HEK293T (cell line): ENCODE measurements at regions not wholly inside any gene's neighbourhood (a gene's known extent, or its start where the extent isn't known, plus 50 kb on each side); places are given as distances from the start of the nearest gene placed in this dataset.

Experiments used
- CTCF ChIA-PET: fragments of 350-600 bp; formaldehyde crosslinking; extraction: SDS; loops from one replicate; lab custom pipeline; 2021; ENCODE audit warnings: antibody characterized with exemption, inconsistent platforms; lab: Yijun Ruan, JAX
- POLR2A ChIA-PET: fragments of 350-600 bp; formaldehyde crosslinking; extraction: SDS; loops from one replicate; lab custom pipeline; 2020; ENCODE audit warnings: antibody characterized with exemption, inconsistent platforms; lab: Yijun Ruan, JAX
- DNase-seq: peaks from one replicate; pipeline ENCODE4 v3.0.0; 2012; ENCODE audit warnings: mixed read lengths; ENCODE audit errors: extremely low spot score
- ARNT ChIP-seq: fragments of 450-650 bp; IDR thresholded peaks from 2 replicates; pipeline ENCODE4 v1.6.1; 2017; ENCODE audit warnings: mild to moderate bottlenecking
- BHLHE40 ChIP-seq: fragments of 450-650 bp; IDR thresholded peaks from 2 replicates; pipeline ENCODE4 v1.6.1; 2016; ENCODE audit warnings: mild to moderate bottlenecking, moderate library complexity, borderline replicate concordance
- CTBP1 ChIP-seq: fragments of 450-650 bp; IDR thresholded peaks from 2 replicates; pipeline ENCODE4 v1.6.1; 2016; ENCODE audit warnings: borderline replicate concordance
- ELF4 ChIP-seq: fragments of 450-650 bp; IDR thresholded peaks from 2 replicates; pipeline ENCODE4 v1.6.1; 2017; ENCODE audit warnings: antibody characterized with exemption
- FOXA1 ChIP-seq: fragments of 450-650 bp; IDR thresholded peaks from 2 replicates; pipeline ENCODE4 v1.6.1; 2016; ENCODE audit warnings: mild to moderate bottlenecking
- FOXK2 ChIP-seq: fragments of 450-650 bp; IDR thresholded peaks from 2 replicates; pipeline ENCODE4 v1.6.1; 2016; ENCODE audit warnings: mild to moderate bottlenecking
- FOXM1 ChIP-seq: fragments of 450-650 bp; IDR thresholded peaks from 2 replicates; pipeline ENCODE4 v1.6.1; 2017; ENCODE audit warnings: mild to moderate bottlenecking, borderline replicate concordance
- HDGF ChIP-seq: fragments of 450-650 bp; IDR thresholded peaks from 2 replicates; pipeline ENCODE4 v1.6.1; 2017; ENCODE audit warnings: antibody characterized with exemption, borderline replicate concordance
- L3MBTL2 ChIP-seq: fragments of 450-650 bp; conservative IDR thresholded peaks from 2 replicates; pipeline ENCODE4 v1.6.1; 2016; ENCODE audit warnings: mild to moderate bottlenecking
- LEF1 ChIP-seq: fragments of 450-650 bp; IDR thresholded peaks from 2 replicates; pipeline ENCODE4 v1.6.1; 2017; ENCODE audit warnings: mild to moderate bottlenecking, borderline replicate concordance
- NFRKB ChIP-seq: fragments of 450-650 bp; IDR thresholded peaks from 2 replicates; pipeline ENCODE4 v1.6.1; 2016; ENCODE audit warnings: mild to moderate bottlenecking, moderate library complexity
- SP1 ChIP-seq: fragments of 450-650 bp; IDR thresholded peaks from 2 replicates; pipeline ENCODE4 v1.6.1; 2017
- SUZ12 ChIP-seq: fragments of 450-650 bp; IDR thresholded peaks from 2 replicates; pipeline ENCODE4 v1.6.1; 2016; ENCODE audit warnings: mild to moderate bottlenecking
- TARDBP ChIP-seq: fragments of 450-650 bp; IDR thresholded peaks from 2 replicates; pipeline ENCODE4 v1.6.1; 2016
- ZNF384 ChIP-seq: fragments of 450-650 bp; IDR thresholded peaks from 2 replicates; pipeline ENCODE4 v1.6.1; 2016
- TF ChIP-seq, protein P1 (sequence below): fragments of 450-650 bp; IDR thresholded peaks from 2 replicates; pipeline ENCODE4 v1.6.1; 2016

DNA sequence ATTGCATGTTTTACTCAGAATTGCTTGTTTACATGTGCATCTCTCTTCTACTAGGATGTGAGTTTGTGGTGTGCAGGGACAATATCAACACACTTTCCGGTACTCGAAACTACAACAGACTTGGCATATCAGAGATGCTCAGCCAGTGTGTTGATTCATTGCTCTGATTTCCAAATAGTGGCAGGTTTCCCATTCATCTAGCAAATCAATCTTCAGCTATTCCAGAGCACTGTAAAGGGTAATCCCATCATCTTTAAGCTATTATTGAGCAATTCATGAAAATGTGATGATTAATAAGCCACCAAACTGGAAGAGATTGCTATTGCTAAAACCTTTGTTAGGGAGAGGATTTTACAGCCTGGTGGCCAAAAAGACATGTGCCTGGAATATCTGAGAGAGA, 574.2 kb upstream of the CPEB2 start:
- POLR2A ChIA-PET = no interaction called here
- TF ChIP-seq CTBP1 (no peak), NFRKB (no peak), FOXM1 (no peak), ZNF384 (no peak), LEF1 (no peak), SUZ12 (no peak), TARDBP (no peak), FOXK2 (no peak), HDGF (no peak), BHLHE40 (no peak), FOXA1 (no peak), SP1 (no peak), ARNT (no peak)
- TF ChIP-seq, protein P1, sequence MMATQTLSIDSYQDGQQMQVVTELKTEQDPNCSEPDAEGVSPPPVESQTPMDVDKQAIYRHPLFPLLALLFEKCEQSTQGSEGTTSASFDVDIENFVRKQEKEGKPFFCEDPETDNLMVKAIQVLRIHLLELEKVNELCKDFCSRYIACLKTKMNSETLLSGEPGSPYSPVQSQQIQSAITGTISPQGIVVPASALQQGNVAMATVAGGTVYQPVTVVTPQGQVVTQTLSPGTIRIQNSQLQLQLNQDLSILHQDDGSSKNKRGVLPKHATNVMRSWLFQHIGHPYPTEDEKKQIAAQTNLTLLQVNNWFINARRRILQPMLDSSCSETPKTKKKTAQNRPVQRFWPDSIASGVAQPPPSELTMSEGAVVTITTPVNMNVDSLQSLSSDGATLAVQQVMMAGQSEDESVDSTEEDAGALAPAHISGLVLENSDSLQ = no peak
- no peak for DNase-seq
- CTCF ChIA-PET = no interaction called here

GRCh38 chr4:14431155-14432134, 570.8 kb upstream of the CPEB2 start:
- ChIA-PET POLR2A (no interaction called here), CTCF (interaction anchor here (0.6 kb wide), 1 partner anchor 60 kb away, joined by 3 read pairs; no protein-coding TSS in a partner anchor)
- no peak for DNase-seq
- no peak for TF ChIP-seq FOXA1

DNA sequence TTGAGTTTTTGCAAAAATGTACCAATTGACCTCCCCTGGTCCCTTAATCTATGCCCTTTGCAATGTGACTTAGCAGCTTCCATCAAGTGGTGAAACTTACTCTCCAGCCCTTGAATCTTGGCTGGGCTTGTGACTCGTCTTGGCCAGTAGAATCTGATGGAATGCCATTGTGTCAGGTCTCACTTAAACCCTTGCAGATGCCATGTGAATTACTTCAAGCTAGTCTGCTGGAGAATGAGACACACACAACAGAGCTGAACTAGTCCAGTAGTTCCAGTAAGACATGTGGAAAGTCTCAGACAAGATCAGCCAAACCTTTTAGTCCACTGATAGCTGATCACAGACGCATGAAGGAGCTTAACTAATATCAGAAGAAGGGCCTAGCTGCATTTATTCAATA, 567.8 kb upstream of the CPEB2 start:
- CTCF ChIA-PET = no interaction called here
- POLR2A ChIA-PET = no interaction called here
- no peak for DNase-seq
- no peak for TF ChIP-seq FOXA1
- TF ChIP-seq BHLHE40 = no peak
- no peak for TF ChIP-seq CTBP1
- TF ChIP-seq FOXK2 = no peak
- TF ChIP-seq ZNF384 = no peak
- no peak for TF ChIP-seq LEF1

- ChIA-PET CTCF (no interaction called here), POLR2A (no interaction called here)
- DNase-seq = no peak
- TF ChIP-seq, protein P1 = no peak
- TF ChIP-seq BHLHE40 (no peak), HDGF (no peak), FOXK2 (no peak), CTBP1 (no peak)
Observed at GRCh38 chr4:14434916-14435315, 567.4 kb upstream of the CPEB2 start.

- CTCF ChIA-PET = no interaction called here
- TF ChIP-seq SUZ12 (no peak), NFRKB (no peak), CTBP1 (no peak), ELF4 (no peak)
- POLR2A ChIA-PET = no interaction called here
- DNase-seq = no peak
Observed at GRCh38 chr4:14441561-14441960, 560.7 kb upstream of the CPEB2 start.

DNA sequence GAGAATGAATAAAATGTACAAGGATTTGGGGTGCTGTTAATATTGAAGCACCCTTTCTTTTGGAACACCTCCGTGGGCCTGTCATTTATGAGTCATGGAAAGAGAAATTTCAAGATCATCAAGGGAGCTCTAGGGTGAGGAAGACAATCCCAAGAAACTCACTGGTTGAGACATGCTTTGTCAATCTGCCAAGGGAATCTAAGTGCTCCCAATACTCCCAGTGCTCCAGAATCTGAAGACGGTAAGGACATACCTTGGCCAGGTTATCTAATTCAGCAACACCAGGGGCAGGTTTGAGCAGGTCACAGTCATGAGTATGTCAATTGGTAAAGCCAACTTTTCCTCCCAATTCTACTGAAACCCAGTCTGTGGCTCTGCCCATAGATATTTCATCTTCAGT, 556.4 kb upstream of the CPEB2 start:
- POLR2A ChIA-PET = no interaction called here
- CTCF ChIA-PET = no interaction called here
- no peak for DNase-seq
- TF ChIP-seq FOXM1 (no peak), ELF4 (no peak), NFRKB (no peak), ARNT (no peak), L3MBTL2 (no peak), LEF1 (no peak), ZNF384 (no peak), CTBP1 (no peak), FOXK2 (no peak), BHLHE40 (no peak), SUZ12 (no peak), TARDBP (no peak), SP1 (no peak), FOXA1 (no peak), HDGF (no peak)
- TF ChIP-seq, protein P1 = no peak

DNA sequence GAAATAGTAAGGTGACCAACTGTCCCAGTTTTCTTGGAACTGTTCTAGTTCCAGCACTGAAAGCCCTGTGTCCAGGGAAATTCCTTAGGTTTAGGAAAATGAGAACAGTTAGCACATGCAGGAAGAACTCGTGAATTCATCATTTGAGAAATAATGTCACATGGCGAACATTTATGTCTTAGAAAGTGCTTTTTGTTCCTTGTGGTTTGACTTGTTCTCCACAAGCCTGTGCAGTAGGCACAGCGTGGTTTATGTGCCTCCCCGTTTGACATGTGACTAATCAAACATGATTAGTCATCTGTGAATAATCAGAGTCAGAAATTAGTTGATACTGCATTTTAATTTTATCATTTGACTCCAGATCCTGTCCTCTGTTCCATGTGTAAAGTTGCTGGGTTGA, 556.0 kb upstream of the CPEB2 start:
- no peak for DNase-seq
- CTCF ChIA-PET = no interaction called here
- TF ChIP-seq HDGF (no peak), SUZ12 (no peak), TARDBP (no peak), FOXA1 (no peak), BHLHE40 (no peak), NFRKB (no peak), ARNT (no peak), ELF4 (no peak), CTBP1 (no peak), SP1 (no peak), L3MBTL2 (no peak), ZNF384 (no peak), LEF1 (no peak), FOXK2 (no peak), FOXM1 (no peak)
- TF ChIP-seq, protein P1 = no peak
- POLR2A ChIA-PET = no interaction called here
